ENCODE measurements at regions not wholly inside any gene's neighbourhood (a gene's known extent, or its start where the extent isn't known, plus 50 kb on each side); places are given as distances from the start of the nearest gene placed in this dataset.

DNA sequence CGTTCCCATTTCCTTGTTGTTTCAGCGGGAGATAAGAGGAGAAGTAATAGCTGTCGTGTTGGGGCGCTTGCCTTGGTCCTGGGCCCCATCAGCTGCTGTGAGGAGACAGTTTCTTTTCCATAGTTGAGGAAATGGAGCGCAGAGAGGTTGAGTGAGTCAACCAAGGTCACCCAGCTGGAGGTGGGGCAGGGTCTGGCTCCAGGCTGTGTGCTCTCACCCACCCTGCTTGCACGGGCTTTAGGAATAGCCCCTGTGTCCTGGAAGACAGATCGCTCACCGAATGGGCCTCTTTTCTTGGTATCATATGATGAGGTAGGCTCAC is 165.7 kb upstream of the RTL1 start:
- DNase-seq = peak; percentile 4

DNA sequence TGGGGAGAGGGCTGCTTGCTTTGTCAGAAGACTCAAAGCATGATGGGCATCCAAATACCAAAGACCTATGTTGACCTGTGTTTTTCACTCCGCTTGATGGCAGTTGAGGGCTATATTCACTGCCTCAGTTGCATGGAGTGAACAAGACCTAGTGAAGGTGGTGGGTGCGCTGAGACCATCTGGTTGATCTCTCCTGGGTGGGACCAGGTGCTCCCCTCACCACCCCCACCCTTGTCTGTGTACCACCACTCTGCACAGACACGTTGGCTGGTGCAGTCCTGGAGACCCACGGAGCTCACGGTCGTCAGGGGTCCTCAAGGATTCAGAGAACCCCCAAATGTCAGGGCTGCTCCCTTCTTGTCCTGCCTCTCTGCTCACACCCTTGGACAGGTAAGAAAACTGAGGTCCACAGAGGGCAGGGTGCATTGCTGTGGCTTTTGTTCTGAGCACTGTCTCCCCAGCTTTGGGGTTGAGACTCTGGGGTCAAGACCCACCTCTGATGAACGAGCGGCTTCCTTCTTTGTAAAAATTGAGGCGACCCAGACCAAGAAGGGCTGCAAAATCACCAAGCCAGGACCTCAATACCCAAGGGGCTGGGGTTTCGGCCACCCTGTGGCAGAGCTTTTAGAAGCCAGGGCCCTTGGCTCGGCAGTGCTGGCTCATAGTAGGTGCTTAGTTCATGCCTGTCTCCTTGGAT is 166.3 kb upstream of the RTL1 start:
- DNase-seq = peak; percentile 17

DNA sequence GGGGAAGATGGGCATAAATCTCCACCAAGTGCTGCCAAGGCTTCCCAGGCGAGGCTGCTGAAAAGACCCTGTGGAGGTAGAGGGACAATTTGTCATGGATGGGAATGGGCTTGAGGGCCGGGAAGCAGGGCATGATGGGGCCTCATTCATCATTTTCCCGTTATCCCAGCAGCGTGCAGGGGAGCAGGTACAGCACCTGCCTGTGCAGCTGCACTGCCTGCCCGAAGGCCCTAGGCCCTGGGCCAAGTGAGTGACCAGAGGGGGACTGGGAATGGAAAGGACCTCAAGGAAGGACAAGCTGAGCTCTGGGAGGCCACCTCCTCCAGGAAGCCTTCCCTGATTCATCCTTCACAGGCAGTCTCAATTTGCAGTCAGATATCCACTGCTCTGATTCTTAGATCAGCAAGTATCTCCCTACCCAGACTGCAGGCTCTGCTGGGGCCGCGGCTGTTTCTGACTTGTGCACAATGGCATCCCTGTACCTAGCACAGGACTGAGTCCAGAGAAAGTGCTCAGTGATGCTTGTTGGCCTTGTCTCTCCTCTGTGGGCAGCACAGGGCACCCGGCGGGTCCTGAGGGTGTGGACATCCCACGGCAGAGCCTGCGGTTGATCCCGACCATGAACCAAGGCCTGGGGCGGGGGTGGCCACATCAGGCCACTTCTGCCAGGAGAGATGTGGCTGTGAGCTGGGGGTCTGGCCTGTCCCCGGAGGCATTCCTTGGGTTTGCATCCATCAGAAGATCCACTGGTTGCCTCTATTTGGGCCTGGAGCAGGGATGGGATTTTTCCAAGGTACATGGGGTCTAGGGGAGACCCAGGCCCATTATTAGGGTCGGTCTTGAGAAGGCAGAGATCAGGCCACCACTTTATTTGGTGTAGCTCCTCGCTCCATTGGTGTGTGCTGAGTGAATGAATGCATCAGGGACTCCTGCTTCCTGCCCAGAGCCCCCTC is 167.3 kb upstream of the RTL1 start:
- DNase-seq = peak; percentile 31

DNA sequence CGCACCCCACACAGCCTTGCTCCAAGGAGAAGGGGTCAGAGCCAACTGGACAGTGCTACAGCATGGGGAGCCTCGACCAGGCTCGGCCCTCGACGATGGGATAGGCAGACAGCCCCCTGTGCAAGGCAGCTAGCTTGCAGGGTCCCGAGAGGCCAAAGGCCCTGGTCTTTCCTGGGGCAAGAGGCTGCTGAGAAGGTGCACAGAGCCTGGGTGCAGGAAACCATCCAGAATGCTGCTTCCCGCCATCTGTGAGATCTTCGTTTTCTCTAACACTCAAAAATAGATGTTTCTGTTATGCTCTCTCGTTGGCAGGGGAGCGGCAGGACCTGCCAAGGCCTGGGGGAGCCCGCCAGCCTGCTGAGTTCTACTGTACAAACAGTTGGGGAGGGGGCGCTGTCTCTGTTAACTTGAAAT is 168.0 kb upstream of the RTL1 start:
- peak; percentile 64 for DNase-seq

DNA sequence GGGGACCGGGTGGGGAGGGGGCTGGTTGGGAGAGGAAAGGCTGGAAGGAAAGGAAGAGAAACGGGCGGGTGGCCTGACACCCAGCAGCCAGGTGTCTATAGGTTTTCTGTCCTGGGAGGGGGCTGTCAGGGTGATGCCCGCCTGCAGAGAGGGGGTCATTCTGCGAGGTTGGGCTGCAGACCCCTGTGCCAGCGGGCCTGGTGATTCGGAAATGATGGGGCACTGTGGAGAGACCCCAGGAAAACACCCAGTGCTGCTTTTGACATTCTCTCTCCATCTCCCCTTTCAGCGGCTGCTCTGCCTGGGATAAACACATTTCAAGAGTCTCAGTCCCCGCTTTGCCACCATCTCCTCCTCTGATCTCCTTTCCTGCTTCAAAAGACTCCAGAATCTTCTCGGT is 168.5 kb upstream of the RTL1 start:
- DNase-seq = peak; percentile 29

DNA sequence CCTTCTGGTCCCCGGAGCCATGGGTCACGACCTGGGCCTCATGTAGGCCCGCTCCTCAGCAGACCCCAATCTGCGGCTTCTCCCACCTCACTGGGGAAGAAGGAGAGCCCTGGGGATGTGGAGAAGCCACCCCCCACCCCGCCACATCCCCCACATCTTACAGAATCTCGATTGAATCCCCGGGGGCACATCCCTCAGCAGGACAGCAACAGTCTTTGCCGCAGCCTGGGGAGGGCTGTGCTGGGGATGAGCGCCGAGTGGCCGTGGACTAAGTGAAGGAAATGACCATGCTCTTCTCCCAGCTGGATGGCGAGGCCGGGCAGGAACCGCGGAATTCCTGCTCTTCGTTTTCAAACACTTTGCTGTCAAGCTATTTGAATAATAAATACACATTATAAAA is 169.0 kb upstream of the RTL1 start:
- DNase-seq = peak; percentile 25

DNA sequence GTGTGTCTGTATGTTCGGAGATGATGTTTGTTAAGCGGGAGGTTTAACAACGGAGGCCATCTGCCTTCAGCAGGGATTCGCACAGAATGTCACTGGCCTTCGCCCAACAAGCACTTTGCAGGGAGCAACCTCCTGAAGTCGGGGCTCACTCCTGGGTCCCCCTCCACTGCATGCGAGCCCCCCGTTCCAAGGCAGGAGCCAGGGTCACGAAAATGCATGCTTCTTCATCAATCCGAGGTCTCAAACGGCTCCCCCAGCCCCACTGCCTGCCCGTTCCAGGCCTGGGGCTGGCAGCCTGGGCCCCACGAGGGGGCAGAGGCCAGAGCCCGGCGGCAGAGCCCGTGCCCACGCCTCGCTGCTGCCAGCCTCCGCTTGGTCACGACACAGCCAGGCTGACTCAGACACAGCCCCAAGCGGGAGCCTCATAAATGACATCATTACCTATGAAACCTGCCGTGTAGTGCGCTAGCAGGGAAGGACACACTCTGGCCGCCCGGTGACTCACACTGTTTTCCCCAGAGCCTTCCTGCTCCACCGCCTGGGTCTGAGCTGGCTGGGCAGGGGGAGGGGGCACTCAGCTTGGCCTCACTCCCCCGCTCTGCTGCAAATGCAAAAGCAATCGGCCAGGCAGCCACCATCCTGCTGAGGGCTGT is 169.5 kb upstream of the RTL1 start:
- DNase-seq = peak; percentile 79

DNA sequence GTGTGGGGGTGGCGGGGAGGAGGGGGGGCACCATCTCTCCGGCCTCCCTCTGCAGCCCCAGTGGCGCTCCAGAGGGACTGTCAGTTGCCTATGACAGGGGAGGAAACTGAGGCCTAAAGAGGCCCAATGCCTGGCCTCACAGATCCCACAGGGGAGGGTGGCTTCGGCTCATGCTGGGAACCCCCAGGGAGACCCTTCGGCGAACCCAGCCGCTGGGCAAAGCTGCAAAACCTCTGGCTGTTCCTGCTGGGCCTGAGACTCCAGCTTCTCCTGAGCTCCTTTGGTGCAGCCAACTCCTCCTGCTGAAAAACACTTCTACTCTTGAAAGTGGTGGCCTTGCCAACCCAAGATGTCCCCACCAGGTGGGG is 170.1 kb upstream of the RTL1 start:
- no peak for DNase-seq

DNA sequence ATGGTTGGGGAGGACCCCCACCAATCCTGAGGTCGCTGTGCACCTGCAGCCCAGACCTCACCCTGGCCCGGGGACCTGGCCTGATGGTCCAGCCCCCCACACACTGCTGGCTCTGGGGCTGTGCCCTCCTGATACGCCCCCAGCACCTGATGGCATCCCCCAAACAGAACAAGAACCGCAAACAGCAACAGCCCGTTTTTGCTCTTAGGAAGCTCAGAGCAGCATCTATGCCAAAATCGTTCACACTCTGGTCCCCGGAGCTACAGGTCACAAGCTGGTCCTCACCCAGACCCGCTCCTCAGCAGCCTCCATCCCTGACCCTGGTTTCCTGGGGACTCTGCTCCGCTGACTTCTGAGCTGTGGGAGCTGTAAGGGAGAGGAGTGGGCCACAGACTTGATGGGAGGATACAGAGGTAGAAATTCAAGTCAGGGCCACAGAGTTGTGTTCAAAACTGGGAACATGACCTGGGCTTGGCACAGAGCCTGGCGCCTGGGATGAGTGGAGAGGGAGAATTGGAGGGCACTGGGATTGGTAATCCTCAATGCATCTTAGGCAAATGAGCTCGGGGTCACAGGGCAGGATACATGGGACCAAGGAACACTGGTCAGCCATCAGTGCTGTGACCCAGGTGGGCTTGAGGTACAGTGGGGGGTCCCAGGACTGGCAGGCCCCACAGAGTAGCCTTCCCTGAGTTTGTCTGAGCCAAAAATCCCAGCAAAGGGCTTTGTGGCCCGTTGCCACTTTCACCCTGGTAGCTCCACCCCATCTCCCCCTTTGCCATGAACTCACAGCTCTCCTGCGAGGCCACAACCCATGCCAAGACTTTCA is 170.9 kb upstream of the RTL1 start:
- no peak for DNase-seq

DNA sequence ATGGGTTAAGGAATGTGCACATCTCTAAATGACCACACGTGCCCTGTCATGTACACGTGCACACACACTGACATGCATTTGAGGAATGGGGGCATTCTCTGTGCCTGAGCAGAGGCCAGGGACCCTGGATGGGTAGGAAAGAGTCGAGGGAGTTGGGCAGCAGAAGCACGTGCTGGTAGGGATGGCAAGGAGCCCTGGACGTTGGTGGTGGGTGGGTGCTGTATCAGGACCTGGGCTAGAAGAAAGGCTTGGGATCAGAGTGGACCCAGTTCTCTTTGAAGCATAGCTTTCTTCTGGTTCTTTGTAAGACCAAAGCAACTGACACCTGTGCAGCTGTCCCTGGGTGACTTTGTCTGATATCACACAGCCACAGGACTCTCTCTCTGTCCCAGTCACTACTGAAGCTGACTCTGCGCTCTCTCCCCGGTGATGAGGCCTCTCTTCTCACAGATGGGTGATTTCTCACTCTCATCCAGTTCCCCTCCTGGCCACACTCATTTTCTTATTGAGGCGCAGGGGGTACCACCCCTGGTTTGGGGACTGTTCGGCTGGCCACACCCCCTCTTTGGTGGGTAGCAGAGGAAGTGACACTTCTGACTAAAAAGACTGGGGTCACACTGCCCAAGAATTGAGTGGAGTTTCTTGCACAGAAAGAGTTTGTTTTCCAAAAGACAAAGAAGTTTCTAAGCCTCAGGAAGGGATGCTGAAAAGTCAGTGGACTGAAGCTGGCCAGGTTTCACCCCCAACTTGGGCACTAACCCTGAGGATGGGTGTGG is 171.7 kb upstream of the RTL1 start:
- no peak for DNase-seq

DNA sequence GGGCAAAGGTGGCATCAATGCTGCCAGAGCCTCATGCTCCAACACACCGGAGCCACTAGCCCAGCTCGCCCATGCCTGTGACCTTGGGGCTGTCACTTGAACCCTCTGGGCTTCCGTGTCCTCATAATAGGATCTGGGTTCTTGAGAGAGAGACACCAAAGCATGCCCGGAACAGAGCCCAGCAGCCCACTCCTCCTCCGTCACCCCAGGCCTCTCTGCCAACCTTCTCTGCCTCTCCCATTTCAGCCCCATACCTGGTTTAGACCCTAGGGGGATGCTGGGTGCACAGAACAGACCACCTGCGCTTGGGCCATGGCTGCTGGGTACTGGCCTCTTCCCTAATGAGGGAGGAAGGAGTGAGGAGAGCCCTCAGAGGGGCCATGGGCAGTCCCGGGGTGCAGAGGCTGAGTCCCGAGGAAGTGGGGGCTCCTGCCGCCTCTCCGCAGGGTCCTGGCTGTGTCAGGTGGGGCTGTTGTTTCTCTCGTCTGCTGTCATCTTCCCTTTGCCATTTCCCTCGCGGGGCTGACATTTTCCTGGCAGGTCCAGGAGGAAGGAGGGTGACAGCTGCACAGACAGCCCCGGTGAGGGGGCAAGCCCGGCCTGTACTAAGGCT is 172.4 kb upstream of the RTL1 start:
- no peak for DNase-seq

DNA sequence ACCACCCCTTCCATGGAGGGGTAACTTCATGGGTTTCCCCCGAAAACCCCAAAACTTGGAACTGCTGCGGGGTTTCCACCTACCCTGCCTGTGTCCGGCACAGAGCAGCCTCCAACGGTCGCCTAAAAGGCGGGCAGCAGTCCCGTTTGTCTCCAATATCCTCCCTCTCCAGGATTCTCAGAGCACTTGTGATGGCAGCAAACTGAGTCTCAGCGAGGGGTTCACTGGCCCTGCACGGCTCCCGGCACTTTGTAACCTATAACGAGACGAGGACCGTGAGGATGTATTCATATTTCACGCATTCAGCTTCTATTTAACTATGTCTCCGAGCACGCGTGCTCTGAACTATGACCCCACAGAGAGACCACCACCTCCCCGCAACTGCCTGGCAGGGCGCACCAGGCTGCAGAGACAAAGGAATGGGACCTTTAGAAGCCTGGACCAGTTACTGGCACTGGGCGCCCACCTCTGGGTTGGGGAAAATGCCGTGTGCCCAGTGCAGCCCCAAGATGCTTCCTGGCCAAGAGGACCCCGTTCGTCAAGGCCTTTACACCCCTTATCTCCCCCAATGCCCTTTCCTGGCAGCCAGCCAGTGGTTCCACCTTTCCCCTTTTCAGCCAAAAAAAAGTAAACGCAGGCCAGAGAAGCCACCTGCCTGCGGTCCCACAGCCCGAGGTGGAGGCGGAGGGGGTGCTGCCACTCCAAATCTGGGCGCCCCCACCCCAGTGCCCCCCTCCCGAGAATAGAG is 173.1 kb upstream of the RTL1 start:
- no peak for DNase-seq

DNA sequence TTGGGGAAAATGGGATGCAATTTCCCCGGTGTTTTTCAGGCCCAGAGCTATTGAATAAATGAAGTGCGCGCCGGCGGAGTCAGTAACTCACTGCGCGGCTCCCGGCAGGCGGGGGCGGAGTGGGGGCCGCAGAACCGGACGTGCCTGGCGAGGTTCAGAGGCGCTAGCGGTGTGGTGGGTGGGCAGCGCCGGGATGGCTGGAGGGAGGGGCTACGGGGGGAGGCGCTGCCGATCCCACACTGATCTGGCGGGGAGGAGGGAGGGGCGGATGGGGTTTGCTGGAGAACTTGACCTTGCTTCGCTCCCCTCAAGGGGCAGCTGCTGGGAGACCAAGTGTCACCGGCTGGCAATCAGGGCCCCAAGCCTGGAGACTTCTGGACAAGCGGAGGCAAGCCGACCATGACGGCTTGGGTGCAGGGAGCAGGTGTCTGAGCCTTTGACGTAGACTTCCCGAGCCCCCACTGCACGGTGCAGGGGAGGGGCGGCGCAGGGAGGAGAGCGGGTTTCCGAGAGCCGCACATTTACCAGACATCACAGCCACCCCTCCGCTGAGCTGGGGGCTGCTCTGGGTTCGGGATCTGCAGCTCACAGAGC is 174.1 kb upstream of the RTL1 start:
- peak; percentile 73 for DNase-seq

DNA sequence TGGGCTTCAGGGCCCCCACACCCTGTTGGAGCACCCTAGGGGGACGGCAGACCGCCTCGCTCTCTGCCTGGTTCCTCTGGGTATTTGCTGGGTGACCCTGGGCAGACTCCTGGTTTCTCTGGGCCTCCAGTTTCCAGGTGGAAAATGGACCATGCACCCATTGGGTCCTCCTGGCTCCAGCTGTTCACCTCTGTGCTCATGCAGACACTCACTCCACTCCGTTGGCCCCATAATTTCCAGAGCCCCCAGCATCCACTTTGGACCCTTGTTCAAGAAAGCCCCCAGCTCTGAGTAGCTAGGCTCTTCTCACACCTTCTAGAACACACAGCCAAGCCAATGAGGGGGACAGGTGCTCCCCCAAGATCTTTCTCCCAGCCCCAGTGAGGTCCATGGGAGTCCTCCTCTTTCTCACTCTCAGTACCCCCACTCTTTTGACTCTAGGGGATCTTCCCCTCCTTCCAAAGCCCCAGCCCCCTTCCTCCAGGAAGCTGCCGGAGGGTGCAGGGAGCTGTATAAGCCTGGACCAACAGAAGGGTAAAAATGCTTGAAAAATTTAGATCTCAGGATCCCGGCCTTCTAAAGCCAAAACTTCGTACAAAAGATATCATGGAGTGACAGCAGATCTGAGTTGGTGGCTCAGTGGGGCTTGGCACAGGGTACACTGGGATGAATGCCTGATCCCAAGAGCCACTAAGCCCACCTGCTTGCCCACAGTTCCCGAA is 174.8 kb upstream of the RTL1 start:
- no peak for DNase-seq

DNA sequence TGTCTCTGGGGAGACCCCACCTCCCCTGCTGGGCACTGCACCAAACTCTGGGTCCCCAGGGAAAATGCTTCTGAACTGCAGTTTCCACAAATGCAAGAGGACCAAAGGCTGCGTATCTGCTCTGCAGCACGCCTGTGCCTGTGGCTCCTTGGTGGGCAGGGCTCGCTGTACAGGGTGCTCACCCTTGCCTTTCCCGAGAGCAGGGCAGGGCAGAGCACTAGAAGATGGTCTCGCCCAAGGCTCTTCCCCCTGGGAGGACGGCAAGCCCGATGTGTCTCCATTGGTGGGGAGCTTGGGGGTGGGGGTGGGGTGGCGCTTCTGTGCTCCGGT is 175.3 kb upstream of the RTL1 start:
- DNase-seq = no peak

DNA sequence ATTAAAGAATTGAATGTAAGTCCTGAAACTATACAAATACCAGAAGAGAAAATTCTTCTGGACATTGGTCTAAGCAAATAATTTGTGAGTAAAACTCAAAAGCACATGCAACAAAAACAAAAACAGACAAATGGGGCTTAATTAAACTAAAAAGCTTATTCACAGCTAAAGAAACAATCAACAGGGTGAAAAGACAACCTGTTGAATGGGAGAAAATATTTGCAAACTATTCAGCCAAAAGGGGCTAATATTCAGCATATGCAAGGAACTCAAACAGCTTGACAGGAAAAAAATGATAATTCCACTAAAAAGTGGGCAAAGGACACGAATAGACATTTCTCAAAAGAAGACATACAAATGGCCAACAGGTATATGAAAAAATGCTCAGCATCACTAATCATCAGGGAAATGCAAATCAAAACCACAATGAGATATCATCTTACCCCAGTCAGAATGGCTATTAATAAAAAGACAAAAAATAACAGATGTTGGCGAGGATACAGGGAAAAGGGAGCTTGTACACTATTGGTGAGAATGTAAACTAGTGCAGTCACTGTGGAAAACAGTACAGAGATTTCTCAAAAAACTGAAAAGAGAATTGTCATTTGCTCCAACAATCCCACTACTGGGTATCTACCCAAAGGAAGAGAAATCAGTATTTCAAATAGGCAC is 177.5 kb upstream of the RTL1 start:
- DNase-seq = no peak

DNA sequence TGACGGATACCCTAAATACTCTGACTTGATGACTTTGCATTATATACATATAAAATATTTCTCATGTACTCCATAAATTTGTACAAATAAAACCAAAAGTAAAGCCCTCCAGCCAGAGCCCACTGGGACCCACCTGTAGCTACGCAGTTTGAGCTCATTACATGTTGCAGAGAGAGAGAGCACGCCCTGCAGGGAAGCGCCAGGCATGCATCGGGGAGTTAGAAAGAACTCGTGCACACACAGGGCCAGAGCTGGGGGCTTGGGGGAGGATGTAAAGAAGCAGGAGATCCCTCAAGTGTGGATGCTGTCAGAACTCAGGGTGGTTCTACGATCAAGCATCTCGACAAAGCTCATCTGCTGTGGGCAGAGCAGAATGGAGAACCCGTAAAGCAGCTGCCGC is 178.5 kb upstream of the RTL1 start:
- no peak for DNase-seq

DNA sequence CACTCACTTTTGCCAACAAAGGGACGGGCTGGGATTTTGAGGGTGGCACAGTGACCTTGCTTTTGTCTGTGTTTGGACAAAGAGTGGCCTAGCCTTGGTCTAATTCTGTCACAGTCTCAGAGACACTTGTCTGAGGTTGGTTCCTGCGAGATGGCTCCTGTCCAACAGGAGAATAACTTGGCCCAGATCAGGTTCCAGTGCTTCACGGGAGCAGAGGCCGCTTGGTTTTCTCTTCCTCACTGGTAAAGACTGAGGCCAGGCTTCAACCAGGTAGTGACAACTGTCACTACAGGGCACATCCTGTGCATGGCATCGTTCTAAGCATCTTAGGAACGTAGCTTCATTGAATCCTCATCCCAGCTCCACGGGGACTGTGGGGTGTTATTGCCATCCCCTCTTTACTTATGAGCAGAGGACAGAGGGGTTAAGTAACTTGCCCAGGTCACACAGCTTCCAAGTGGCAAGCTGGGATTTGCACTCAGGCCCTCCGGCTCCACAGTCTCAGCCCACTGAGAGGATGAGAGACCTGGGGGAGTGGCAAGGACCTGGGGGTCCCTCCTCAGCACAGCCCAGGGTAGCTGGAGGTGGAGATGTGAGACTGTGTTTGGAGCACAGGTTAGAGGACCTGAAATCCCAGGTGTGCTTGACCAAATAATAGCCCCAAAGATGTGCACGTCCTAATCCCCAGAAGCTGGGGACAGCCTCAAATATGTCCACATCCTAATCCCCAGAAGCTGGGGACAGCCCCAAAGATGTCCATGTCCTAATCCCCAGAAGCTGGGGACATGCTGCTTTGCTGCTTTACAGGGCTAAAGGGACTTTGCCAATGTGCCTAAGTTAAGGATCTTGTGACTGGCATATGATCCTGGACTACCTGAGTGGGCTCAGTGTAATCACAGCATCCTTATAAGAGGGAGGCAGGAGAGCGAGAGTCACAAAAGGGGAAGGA is 179.2 kb upstream of the RTL1 start:
- no peak for DNase-seq

All from left hindlimb (tissue), 1 donor.